Right lung (tissue), 2 donors: ENCODE measurements at regions not wholly inside any gene's neighbourhood (a gene's known extent, or its start where the extent isn't known, plus 50 kb on each side); places are given as distances from the start of the nearest gene placed in this dataset.
"Not testable (repeated sequence)": the region's sequence is repeated elsewhere in the genome, so short reads cannot be mapped to it uniquely, and the experiment has no call there.

Source experiments
- DNase-seq, 2 donors: peaks; one replicate each; pipeline ENCODE4 v3.0.0-alpha.2; 2013

DNA sequence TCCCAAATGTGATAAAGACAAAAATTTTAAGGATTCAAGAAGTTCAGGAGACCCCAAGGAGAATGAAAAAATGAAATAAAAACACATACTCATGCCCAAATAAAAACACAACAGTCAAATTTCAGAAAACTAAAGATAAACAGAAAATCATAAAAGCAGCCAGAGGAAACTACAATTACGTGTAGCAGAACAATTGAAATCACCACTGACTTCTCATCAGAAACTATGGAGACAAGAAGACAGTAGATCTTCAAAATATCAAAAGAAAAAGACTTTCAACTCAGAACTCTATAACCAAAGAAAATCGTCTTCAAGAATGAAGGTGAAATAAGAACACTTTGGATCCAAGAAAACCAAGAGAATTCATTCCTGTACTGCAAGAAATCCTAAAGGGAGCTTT, 54.9 kb downstream of the DIO3 start:
- no peak for DNase-seq

- no peak for DNase-seq
These were observed 58.2 kb downstream of the DIO3 start for GRCh38 chr14:101619484-101619883.

GRCh38 chr14:101620031-101620788, 58.9 kb downstream of the DIO3 start:
- no peak for DNase-seq

DNA sequence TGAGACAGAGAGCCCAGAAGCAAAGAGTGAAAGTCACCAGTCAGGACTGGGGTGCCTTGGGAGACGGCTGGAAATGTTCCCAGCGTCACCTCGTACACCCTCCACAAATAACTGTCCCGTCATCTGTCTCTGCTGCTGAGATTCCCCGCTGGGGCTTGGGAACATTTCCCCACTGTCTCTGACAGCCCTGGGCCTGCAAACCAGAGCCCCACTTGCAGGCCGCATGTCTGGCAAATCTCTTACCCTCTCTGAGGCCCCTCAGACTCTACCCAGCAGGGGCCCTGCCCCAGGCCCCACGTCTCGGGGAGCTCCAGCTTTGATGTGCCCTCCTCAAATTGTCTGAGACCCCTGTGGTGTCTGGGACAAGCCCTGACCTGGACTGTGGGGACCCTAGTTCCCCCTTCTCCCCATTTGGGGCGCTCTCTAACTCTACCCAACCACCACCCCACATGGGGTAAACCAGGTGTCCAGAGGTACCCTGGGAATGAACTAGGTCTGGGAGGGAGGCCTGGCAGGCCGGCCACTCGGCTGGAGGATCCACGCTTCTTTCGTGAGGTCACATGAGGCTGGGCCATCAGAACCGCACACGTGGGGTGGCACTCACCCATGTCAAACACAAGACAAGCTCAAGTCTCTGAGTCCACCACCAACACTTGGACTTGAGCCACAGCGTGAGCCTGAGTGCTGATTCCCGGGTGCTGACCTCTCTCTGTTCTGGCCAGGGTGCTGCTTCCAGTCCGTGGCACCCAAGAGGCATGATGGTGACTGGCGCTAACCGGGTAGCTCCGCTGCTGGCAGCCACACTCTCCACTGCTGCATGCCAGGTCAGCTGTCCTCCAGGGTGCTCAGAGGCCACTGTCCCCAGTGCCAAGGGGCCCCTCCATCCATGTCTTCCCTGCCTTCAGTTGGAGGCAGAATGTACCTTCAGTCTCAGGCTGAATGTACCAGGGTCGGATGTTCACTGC, 59.8 kb downstream of the DIO3 start:
- no peak for DNase-seq

DNA sequence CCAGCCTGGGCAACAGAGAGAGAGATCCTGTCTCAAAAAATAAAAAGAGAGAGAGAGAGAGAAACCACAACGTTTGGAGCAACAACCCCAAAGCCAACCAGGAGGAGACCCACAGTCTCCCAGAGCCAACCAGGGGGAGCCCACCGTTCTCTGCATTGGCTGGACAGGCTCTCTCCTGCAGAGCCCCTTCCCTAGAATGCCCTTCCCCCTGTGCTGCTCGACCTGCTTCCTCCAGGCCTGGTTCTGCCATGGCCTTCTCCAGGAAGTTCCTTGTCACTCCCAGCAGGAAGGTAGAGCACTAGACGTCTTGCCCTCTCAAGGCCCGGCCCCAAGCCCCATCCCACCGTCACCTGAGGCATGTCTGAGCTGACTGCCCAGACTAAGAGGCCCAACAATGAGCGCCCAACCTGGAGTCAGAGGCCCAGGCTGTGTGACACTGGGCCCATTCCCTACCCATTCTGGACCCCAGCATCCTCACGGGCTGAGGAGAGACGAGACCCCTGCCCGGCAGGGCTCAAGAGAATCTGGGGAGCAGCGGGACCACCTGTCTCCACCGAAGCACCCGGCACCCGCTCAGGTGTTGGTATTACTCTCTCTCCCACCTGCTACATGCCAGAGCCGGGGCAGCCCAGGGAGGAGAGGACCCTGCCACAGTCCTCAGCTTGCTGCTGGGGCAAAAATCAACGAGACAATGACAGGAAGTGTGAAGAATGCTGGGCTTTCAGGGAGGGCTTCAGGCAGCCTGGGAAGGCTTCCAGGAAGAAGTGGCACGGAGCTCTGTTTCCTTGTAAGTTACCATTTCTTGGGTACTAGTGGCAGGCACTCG, 61.2 kb downstream of the DIO3 start:
- DNase-seq, result no peak

DNA sequence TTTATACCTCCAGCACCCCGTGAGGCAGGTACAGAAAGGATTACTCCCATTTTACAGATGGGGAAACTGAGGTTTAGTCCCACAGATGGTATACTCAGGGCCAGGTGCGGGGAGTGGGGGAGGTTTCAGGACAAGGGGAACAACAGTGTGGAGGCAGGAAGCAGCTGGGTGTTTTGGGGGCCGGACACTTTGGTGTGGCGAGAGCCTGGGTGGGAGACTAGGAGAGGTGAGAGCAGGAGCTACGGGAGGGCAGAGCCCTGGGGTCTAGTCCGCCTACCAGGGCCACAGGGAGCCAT, 61.7 kb downstream of the DIO3 start:
- DNase-seq, result no peak

- no peak for DNase-seq
These were observed 62.6 kb downstream of the DIO3 start for GRCh38 chr14:101623685-101624444.

DNA sequence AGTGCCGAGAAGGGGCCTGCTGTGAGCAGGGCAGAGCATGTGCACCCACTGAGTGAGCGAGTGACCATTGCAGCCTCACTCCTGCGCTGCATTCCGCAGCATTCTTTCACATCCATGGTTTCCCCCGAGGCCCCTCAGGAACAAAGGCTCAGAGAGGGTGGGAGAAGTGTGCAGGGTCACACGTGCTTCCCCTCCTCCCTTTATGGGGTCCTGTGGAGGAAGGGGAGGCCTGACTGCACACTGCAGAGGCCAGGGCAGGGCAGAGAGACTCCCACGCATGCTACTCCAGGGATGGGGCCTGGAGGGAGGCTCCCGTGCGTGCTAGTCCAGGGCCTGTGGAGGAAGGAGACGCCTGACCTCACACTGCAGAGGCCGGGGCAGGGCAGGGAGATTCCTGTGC, 63.2 kb downstream of the DIO3 start:
- no peak for DNase-seq

GRCh38 chr14:101625336-101626097, 64.2 kb downstream of the DIO3 start:
- no peak for DNase-seq

DNA sequence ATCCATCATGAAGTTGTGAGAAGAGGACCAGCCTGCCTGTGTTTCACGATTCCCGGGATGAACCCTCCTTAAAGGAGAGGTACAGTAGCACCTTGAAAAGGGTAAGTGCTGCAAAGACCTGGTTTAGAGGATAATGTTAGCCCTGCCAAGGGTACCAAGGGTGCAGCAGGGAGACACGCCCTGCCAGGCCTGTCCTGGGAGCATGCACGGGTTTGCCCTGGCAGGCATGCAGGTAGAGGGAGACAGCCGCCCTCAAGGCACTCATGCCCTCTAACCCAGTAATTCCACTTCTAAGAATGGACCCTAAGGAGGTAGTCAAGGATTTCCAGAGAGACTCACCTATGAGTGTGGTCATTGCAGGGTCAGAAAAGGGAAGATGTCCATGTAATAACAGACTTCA, 65.0 kb downstream of the DIO3 start:
- no peak for DNase-seq

GRCh38 chr14:101627915-101628262, 66.6 kb downstream of the DIO3 start:
- no peak for DNase-seq

GRCh38 chr14:101628471-101628966, 67.2 kb downstream of the DIO3 start:
- peak; percentile 71 to 73 for DNase-seq

DNA sequence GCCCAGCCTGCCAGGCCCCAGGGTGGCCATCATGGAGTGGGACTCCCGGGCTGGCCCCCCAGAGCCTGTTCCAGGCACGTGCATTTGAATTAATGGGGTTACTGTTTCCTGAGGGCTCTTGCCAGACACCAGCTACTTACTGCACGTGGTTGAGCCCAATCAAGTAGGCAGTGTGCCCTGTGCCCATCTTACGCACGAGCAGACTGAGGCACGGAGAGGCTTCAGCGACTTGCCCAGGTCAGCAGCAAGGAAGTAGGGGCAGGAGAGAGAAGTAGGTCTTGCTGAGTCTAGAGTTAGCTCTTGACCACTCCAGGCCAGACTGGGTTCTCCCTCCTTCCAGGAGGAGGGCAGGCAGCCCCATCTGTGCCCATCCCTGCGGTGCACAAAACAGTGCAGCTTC, 67.7 kb downstream of the DIO3 start:
- no peak for DNase-seq

- no peak for DNase-seq
These were observed 69.0 kb downstream of the DIO3 start for GRCh38 chr14:101630056-101630965.

DNA sequence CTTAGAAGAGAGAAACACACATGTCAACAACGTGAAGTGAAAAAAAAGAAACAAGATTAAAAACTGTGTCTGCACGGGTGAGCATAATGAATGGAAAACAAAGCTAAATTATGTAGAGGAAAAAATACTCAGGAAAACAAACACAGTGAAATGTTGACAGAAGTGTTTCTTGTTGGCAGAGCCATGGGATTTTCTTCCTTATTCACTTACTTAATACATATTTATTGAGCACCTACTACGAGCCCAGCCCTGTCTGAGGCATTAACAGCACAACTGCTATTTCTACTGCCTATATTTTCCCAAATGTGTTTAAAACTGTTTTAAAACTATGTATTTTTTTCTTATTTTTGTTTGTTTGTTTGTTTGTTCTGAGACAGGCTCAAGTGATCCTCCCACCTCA, 69.9 kb downstream of the DIO3 start:
- no peak for DNase-seq

DNA sequence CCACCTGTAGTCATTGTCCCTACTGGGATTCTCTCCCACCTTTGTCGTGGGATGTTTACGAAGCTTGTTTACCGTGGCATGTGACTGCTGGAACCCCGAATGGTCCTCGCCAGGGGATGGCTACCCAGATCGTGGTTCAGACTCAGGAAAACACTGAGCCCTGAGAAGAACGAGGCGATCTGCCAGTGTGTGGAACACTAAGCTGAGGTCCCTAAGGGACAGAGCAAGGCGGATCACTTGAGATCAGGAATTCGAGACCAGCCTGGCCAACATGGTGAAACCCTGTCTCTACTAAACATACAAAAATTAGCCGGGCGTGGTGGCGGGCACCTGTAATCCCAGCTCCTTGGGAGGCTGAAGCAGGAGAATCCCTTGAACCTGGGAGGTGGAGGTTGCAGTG, 70.7 kb downstream of the DIO3 start:
- DNase-seq, result not testable (repeated sequence)

- no peak for DNase-seq
These were observed 71.2 kb downstream of the DIO3 start for GRCh38 chr14:101632520-101632919.

GRCh38 chr14:101633276-101633675, 72.0 kb downstream of the DIO3 start:
- no peak for DNase-seq

GRCh38 chr14:101634202-101634849, 73.0 kb downstream of the DIO3 start:
- no peak for DNase-seq
